DMS79 treated with DMSO at 0.1 percent for 48 hours (cell line): ENCODE measurements at regions not wholly inside any gene's neighbourhood (a gene's known extent, or its start where the extent isn't known, plus 50 kb on each side); places are given as distances from the start of the nearest gene placed in this dataset.

ENCODE experiments used
- DNase-seq: peaks from one replicate; lab custom pipeline; 2025; lab: John Stamatoyannopoulos, UW

GRCh38 chr1:217205578-217205977 lies 425.3 kb downstream of the GPATCH2 start:
- DNase-seq, result no peak

GRCh38 chr1:217196616-217197015 lies 434.3 kb downstream of the GPATCH2 start:
- no peak for DNase-seq

DNA sequence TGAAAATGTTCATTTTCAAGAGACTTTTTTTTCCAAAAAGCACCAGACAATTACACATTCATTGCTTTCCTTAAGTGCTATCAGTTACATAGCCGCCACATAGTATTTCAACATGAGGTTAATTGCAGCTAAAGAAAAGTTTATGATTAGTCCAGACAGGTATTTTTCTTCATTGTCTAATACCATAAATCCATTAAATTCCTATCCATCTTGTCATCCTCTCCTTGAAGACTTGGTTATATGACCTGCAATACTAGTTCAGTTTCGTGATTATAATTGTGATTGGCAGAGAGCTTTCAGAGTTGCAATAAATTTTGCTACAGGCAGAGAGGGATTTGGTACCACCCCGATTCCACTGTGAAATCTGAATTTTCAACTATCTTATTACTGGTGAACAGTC lies 437.7 kb downstream of the GPATCH2 start:
- no peak for DNase-seq

- DNase-seq, result no peak
These were observed 439.4 kb downstream of the GPATCH2 start for GRCh38 chr1:217191441-217191840.

- DNase-seq, result no peak
These were observed 440.5 kb downstream of the GPATCH2 start for GRCh38 chr1:217190359-217190758.

GRCh38 chr1:217189362-217189761 lies 441.5 kb downstream of the GPATCH2 start:
- no peak for DNase-seq

DNA sequence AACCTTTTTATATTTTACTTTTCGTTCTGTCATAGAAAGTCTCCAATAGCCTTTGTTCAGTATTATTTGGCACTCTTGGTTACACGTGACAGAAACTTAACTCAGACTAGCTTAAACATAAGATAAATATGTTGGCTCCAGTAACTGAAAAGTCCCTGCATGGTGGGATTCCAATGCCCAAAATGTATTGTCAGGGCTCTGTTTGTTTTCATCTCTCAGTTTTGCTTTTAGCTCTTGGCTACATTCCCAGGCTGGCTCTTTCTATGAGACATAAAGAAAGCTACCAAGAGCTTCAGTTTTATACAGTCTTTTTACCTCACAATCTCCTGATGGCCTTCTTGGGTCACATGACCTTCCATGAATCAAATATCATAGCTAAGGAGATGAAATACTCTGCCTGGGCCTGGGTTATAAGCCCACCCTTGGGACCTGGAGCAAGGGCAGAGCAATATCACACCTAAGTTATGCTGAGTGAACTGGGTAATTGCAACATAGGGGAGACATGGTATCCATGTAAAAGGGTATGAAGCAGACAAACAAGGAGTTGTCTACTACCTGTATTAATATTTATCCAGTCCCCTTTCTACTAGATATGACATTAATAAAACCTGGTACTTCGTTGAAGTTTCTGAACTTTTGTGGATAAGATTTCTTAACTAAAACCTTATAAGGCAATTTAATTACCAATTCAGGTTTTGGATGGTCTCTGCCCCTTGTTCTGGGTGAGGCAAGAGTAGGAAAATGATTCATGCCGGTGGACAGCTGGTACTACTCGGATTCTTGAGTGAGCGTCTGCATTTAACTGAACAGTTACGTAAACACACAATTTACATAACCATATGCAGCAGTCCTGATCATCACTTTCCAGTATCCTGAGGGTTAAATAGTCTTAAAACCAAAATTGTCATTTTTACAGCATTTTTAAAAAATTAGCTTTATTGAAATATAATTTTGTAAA lies 442.3 kb downstream of the GPATCH2 start:
- no peak for DNase-seq

DNA sequence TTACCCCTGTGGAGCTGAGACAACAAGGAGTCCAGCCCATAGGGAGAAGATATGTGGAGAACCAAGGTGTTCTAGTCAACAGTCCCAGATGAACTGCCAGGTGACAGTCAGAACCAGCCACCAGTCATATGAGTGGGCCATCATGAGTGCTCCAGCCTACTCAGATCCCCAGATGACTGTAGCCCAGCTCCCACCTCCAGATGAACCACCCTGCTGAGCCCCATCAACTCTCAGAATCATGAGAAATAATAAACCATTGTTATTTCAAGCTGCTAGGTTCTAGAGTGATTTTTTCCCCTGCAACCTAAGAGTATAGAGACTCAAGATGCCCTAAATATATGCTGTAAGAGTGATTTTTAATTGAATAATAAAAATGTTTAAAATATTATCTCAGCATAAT lies 444.2 kb downstream of the GPATCH2 start:
- DNase-seq, result no peak

DNA sequence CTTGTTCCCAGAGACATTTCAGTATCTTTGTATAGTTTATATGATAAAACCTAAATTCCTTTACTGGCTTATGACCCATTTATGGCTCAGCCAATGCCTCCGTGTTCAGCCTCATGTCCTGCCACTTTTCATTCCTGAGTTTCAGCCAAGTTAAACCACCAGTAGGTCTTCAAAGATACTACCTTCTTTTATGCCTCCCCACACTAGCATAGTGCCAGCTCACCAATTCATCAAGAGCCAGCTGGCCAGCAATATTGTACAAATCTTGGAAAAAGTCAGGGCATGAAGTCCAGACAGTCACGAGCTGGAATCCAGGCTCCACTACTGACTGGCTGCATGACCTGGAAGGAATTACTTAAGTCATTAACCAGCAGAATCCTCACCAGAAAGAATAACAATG lies 446.0 kb downstream of the GPATCH2 start:
- no peak for DNase-seq

DNA sequence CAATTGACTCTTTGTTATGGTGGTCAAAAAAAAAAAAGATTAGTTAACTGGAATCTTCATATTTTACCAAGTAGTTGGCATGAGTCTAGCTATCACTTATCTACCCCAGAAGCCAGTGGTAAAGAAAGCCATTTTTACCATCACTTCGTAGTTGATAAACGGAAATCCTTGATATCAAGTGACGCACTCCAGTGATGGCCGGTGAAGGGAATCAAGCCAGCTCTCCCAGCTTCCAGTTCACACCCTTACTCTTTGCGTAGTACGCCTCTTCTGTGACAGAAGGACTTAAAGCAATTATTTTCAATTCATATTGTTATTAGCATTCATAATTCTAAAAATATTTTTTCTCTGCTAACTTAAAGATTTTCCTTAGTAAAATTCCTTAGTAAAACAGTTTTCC lies 447.9 kb downstream of the GPATCH2 start:
- DNase-seq, result no peak

DNA sequence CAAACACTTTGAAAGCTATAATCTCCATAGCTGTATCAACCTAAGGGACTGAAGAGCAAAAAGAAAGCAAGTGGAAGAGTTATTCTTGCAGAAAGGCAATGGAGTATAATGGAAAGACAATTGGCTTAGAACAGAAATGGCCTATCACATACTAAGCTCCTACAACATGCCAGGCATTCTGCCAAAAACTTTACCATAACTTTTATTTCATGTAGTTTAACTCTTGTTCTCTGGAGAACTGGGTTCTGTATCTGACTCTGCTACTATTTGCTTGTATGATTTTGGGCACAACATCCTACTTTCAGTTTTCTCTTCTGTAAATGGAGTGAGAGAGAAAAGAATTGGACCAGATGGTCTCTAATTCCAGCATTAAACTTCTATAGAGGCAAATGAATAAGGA lies 449.1 kb downstream of the GPATCH2 start:
- DNase-seq, result no peak

DNA sequence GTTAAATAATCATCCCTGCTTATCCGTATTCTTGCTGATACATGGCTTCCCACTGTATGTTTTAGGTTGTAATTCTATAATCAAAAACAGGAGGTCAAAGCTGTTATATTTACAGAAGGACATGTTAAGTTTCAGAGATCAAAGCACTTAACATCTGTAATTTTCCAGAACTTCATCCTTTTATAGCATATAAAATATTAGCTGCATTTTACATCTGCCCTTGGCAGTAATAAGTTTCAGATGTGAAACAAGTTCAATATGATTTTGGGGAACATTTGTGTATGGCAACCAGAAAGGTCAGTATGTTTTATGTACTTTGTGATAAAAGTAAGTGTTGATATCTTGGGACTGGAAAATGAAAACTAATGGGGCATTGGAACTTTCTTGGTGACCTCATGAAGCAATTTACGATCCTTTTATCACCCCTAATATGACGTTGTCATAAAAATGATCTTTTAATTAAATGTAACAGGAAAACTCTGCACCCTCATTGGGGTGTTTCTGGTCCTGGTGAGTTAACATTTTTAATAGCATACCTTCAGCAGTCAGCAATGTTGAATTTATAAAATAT lies 449.6 kb downstream of the GPATCH2 start:
- no peak for DNase-seq

DNA sequence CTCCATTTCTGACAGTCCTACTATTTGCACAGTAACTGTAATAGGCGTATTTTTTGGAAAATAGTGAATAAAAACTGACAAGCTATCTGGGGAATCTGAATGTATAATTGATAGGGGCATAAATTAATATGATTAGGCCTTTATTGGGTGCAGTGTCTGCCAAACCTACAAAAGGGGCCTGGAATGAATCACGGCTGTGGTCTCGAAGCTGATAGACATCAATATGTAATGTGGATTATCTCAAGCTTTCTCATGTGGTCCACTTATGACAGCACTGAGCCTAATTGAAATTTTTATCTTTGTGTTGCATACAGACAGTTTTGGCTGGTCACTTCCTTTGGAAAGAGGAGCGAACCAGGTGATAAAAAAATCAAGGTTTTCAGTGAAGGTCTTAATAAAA lies 450.4 kb downstream of the GPATCH2 start:
- no peak for DNase-seq

GRCh38 chr1:217164403-217164802 lies 441.2 kb upstream of the ESRRG start:
- DNase-seq, result no peak

DNA sequence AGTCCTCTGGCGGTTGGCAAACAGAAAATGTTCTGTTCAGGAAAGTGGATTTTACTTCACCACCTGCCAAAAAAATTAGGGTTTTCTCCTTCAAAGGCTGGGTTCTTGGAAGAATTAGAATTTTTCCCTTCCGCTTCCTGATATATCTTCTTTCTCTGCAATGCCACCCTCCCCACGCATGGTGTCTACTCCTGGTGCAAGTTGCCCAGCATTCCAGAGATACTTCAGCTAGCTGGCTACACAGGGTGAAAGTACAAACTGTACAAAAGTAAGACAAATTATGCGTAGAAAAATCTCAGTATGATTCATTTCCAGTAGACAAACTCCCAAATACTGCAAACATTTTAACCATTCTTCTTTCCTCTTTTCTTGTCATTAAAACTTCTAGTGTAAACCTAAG lies 430.1 kb upstream of the ESRRG start:
- no peak for DNase-seq

GRCh38 chr1:217150366-217150765 lies 427.1 kb upstream of the ESRRG start:
- DNase-seq, result no peak

GRCh38 chr1:217149791-217150190 lies 426.6 kb upstream of the ESRRG start:
- no peak for DNase-seq

DNA sequence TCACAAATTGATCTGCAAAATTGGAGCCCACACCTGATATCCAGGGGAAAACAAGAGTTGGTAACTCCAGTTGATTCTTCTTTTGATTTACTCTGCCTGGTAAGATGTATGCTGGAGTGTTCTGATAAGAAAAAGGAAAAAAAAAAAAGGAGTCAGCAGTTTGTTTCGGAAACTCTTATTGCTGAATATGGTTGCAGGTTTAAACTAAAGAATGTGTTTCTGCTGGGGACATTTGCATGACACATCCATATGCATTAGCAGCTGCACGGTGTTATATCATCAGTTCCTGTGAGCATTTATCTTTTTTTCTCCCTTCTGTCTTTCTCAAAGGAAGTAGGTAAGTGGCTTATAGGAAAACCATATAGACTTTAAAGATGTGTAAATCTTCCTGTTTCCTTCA lies 418.5 kb upstream of the ESRRG start:
- DNase-seq, result no peak

DNA sequence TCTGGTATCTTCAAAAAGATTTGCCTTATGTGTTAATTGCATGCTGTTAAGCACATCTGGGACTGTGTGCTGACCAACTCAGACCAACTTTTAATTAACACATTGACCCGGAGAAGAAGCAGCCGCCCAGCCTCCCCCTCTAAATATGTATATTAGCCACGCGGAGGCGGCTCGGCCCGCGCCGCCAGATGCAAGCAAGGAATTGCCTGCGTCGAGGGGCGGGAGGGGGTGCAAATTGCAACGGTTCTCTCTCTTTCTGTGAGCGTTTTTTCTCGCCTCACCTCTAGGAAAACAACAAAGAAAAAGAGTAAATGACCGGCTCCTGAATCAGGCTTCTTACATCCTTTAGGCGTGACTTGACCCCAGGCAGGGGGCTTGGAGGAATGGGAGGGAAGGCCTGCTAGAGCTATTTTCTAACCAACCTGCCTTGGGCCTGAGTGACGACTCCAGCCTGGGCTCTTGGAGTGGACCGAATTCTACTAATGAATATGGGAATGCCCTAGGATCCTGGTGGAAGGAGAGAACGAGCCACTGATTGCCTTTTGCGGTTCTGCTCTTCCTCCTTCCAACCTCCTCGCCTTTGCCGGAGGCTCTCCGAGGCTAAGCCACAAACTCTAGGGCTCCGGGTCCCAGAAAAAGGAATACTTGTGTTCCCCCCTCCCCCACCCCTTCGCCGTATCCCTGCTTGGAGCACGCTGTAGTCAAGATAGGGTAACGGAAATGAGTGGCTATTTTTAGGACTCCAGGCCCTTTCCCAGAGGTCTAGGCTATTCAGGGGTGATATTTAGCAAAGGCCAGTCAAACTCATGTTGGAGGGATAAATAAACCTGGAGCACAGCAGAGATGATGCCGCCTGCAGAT lies 417.0 kb upstream of the ESRRG start:
- no peak for DNase-seq

- DNase-seq, result no peak
These were observed 416.3 kb upstream of the ESRRG start for GRCh38 chr1:217139513-217139912.

- DNase-seq, result no peak
These were observed 415.7 kb upstream of the ESRRG start for GRCh38 chr1:217138799-217139466.

GRCh38 chr1:217138173-217138765 lies 415.0 kb upstream of the ESRRG start:
- DNase-seq, result no peak
